Adrenal gland (tissue), 5 donors: ENCODE measurements at regions not wholly inside any gene's neighbourhood (a gene's known extent, or its start where the extent isn't known, plus 50 kb on each side); places are given as distances from the start of the nearest gene placed in this dataset.

Source experiments
- POLR2A ChIP-seq, 2 donors: fragments of 450-650 bp; IDR thresholded peaks; one replicate each; pipeline ENCODE4 v1.6.1; 2017; ENCODE audit warnings: antibody characterized with exemption in 2 of 2, mild to moderate bottlenecking in 2 of 2, moderate library complexity in 1 of 2
- TF ChIP-seq, protein P1 (sequence below), 6 experiments: fragments of 450-650 bp in 4 of 6; fragments of 200-600 bp in 2 of 6; sonication (generic) in 1 of 6; IDR thresholded peaks; 1 replicate in 5 of 6; 2 replicates in 1 of 6; pipeline versions ENCODE4 v1.5.1 to v1.8.0; 2016 to 2021; ENCODE audit warnings: antibody characterized with exemption in 6 of 6, mild to moderate bottlenecking in 2 of 6, moderate library complexity in 1 of 6
- donor health status: DM: no; HTN: no; CAD: no.

DNA sequence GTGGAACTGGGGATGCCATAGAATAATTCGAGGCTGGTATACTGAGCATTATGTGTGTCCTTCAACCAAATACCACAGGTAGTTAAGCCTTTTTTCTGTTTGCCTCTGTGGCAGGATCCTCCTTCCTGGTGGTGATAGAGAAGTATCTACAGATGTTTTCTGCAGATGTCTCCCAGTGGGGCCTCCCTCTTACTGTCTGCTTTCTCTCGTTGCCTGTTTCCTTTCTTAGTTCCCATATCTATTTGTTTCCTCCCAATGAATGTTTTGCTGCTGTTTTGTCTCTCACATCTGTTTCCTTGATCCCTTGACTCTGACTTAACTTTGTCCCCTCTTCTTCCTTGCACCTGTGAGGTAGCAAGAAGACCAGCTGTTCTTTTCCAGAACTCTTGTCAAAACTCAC is 130.9 kb upstream of the NUDT12 start:
- TF ChIP-seq, protein P1, sequence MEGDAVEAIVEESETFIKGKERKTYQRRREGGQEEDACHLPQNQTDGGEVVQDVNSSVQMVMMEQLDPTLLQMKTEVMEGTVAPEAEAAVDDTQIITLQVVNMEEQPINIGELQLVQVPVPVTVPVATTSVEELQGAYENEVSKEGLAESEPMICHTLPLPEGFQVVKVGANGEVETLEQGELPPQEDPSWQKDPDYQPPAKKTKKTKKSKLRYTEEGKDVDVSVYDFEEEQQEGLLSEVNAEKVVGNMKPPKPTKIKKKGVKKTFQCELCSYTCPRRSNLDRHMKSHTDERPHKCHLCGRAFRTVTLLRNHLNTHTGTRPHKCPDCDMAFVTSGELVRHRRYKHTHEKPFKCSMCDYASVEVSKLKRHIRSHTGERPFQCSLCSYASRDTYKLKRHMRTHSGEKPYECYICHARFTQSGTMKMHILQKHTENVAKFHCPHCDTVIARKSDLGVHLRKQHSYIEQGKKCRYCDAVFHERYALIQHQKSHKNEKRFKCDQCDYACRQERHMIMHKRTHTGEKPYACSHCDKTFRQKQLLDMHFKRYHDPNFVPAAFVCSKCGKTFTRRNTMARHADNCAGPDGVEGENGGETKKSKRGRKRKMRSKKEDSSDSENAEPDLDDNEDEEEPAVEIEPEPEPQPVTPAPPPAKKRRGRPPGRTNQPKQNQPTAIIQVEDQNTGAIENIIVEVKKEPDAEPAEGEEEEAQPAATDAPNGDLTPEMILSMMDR (IDR thresholded peaks at IDR 0.05) = no peak
- TF ChIP-seq POLR2A (IDR thresholded peaks at IDR 0.05) = no peak
